ENCODE measurements at regions not wholly inside any gene's neighbourhood (a gene's known extent, or its start where the extent isn't known, plus 50 kb on each side); places are given as distances from the start of the nearest gene placed in this dataset.
"Not testable (repeated sequence)": the region's sequence is repeated elsewhere in the genome, so short reads cannot be mapped to it uniquely, and the experiment has no call there.

- Mint-ChIP-seq H3K4me3 (no peak overlapping the region), H3K36me3 (no peaks in the 10 kb centered on the region), H3K4me1 (no peaks in the 10 kb centered on the region), H3K27ac (no peak overlapping the region), H3K9me3 (no peaks in the 10 kb centered on the region), H3K27me3 (no peaks in the 10 kb centered on the region)
- DNase-seq (ENCODE audit: low spot score in 2 of 2) (no peak), ATAC-seq (ENCODE audit: low read depth) (no peak)
These were observed 605.2 kb upstream of the LRRTM4 start for GRCh38 chr2:78127424-78127823.

- ATAC-seq (ENCODE audit: low read depth): no peak
- no peak overlapping the region for H3K4me3 Mint-ChIP-seq
- no peaks in the 10 kb centered on the region for H3K36me3 Mint-ChIP-seq
- peaks cover 2% of the 10 kb centered on the region for H3K9me3 Mint-ChIP-seq
- no peaks in the 10 kb centered on the region for H3K27me3 Mint-ChIP-seq
- no peaks in the 10 kb centered on the region for H3K4me1 Mint-ChIP-seq
- no peak overlapping the region for H3K27ac Mint-ChIP-seq
- DNase-seq (ENCODE audit: low spot score in 2 of 2): no peak
These were observed 610.5 kb upstream of the LRRTM4 start for GRCh38 chr2:78132391-78133370.

- H3K27me3 Mint-ChIP-seq: no peaks in the 10 kb centered on the region
- DNase-seq (ENCODE audit: low spot score in 2 of 2): no peak
- no peaks in the 10 kb centered on the region for H3K36me3 Mint-ChIP-seq
- no peaks in the 10 kb centered on the region for H3K4me1 Mint-ChIP-seq
- no peaks in the 10 kb centered on the region for H3K9me3 Mint-ChIP-seq
- no peak overlapping the region for H3K27ac Mint-ChIP-seq
- H3K4me3 Mint-ChIP-seq: no peak overlapping the region
- no peak for ATAC-seq (ENCODE audit: low read depth)
These were observed 623.3 kb upstream of the LRRTM4 start for GRCh38 chr2:78145395-78145996.

- no peak overlapping the region for H3K27ac Mint-ChIP-seq
- H3K36me3 Mint-ChIP-seq: no peaks in the 10 kb centered on the region
- ATAC-seq (ENCODE audit: low read depth) (no peak), DNase-seq (ENCODE audit: low spot score in 2 of 2) (no peak)
- no peaks in the 10 kb centered on the region for H3K9me3 Mint-ChIP-seq
- no peaks in the 10 kb centered on the region for H3K4me1 Mint-ChIP-seq
- H3K4me3 Mint-ChIP-seq: no peak overlapping the region
- H3K27me3 Mint-ChIP-seq: no peaks in the 10 kb centered on the region
These were observed 624.0 kb upstream of the LRRTM4 start for GRCh38 chr2:78145997-78146722.

- ATAC-seq (ENCODE audit: low read depth): no peak
- H3K4me1 Mint-ChIP-seq: no peaks in the 10 kb centered on the region
- DNase-seq (ENCODE audit: low spot score in 2 of 2): no peak
- H3K27ac Mint-ChIP-seq: no peak overlapping the region
- no peak overlapping the region for H3K4me3 Mint-ChIP-seq
- H3K9me3 Mint-ChIP-seq: no peaks in the 10 kb centered on the region
- H3K27me3 Mint-ChIP-seq: no peaks in the 10 kb centered on the region
- no peaks in the 10 kb centered on the region for H3K36me3 Mint-ChIP-seq
These were observed 625.3 kb upstream of the LRRTM4 start for GRCh38 chr2:78147466-78147865.

- Mint-ChIP-seq H3K4me1 (no peaks in the 10 kb centered on the region), H3K9me3 (peaks cover 4% of the 10 kb centered on the region), H3K27me3 (no peaks in the 10 kb centered on the region), H3K4me3 (no peak overlapping the region), H3K27ac (no peak overlapping the region), H3K36me3 (no peaks in the 10 kb centered on the region)
- ATAC-seq (ENCODE audit: low read depth): no peak
- no peak for DNase-seq (ENCODE audit: low spot score in 2 of 2)
These were observed 632.4 kb upstream of the LRRTM4 start for GRCh38 chr2:78154586-78154985.

GRCh38 chr2:78162202-78162601, 640.0 kb upstream of the LRRTM4 start:
- Mint-ChIP-seq H3K9me3 (peaks cover 9% of the 10 kb centered on the region), H3K27me3 (no peaks in the 10 kb centered on the region), H3K4me1 (no peaks in the 10 kb centered on the region), H3K4me3 (no peak overlapping the region), H3K27ac (no peak overlapping the region), H3K36me3 (no peaks in the 10 kb centered on the region)
- ATAC-seq (ENCODE audit: low read depth) (no peak), DNase-seq (ENCODE audit: low spot score in 2 of 2) (no peak)

- not testable (repeated sequence) for H3K27ac Mint-ChIP-seq; H3K27me3 Mint-ChIP-seq; H3K4me3 Mint-ChIP-seq; DNase-seq (ENCODE audit: low spot score in 2 of 2); ATAC-seq (ENCODE audit: low read depth); H3K9me3 Mint-ChIP-seq; H3K36me3 Mint-ChIP-seq; H3K4me1 Mint-ChIP-seq
These were observed 650.0 kb upstream of the LRRTM4 start for GRCh38 chr2:78172157-78172556.

GRCh38 chr2:78175645-78176044, 653.5 kb upstream of the LRRTM4 start:
- Mint-ChIP-seq H3K36me3 (no peaks in the 10 kb centered on the region), H3K4me3 (no peak overlapping the region), H3K4me1 (no peaks in the 10 kb centered on the region), H3K9me3 (no peaks in the 10 kb centered on the region), H3K27me3 (no peaks in the 10 kb centered on the region), H3K27ac (no peak overlapping the region)
- DNase-seq (ENCODE audit: low spot score in 2 of 2) (no peak), ATAC-seq (ENCODE audit: low read depth) (no peak)

GRCh38 chr2:78201064-78201575, 678.9 kb upstream of the LRRTM4 start:
- H3K9me3 Mint-ChIP-seq: peaks cover 4% of the 10 kb centered on the region
- H3K4me3 Mint-ChIP-seq: no peak overlapping the region
- H3K27me3 Mint-ChIP-seq: no peaks in the 10 kb centered on the region
- no peaks in the 10 kb centered on the region for H3K4me1 Mint-ChIP-seq
- no peak overlapping the region for H3K27ac Mint-ChIP-seq
- no peak for ATAC-seq (ENCODE audit: low read depth)
- H3K36me3 Mint-ChIP-seq: no peaks in the 10 kb centered on the region
- no peak for DNase-seq (ENCODE audit: low spot score in 2 of 2)

- Mint-ChIP-seq H3K4me1 (no peaks in the 10 kb centered on the region), H3K9me3 (peaks cover 4% of the 10 kb centered on the region), H3K27ac (no peak overlapping the region), H3K27me3 (no peaks in the 10 kb centered on the region), H3K36me3 (no peaks in the 10 kb centered on the region), H3K4me3 (no peak overlapping the region)
- DNase-seq (ENCODE audit: low spot score in 2 of 2) (no peak), ATAC-seq (ENCODE audit: low read depth) (no peak)
These were observed 680.2 kb upstream of the LRRTM4 start for GRCh38 chr2:78202366-78202765.

- Mint-ChIP-seq H3K36me3 (no peaks in the 10 kb centered on the region), H3K27ac (no peak overlapping the region), H3K4me1 (no peaks in the 10 kb centered on the region), H3K27me3 (no peaks in the 10 kb centered on the region), H3K9me3 (peaks cover 4% of the 10 kb centered on the region), H3K4me3 (no peak overlapping the region)
- DNase-seq (ENCODE audit: low spot score in 2 of 2) (no peak), ATAC-seq (ENCODE audit: low read depth) (no peak)
These were observed 681.0 kb upstream of the LRRTM4 start for GRCh38 chr2:78202986-78203670.

GRCh38 chr2:78218066-78218465, 695.9 kb upstream of the LRRTM4 start:
- no peak for DNase-seq (ENCODE audit: low spot score in 2 of 2)
- Mint-ChIP-seq H3K27ac (no peak overlapping the region), H3K4me1 (no peaks in the 10 kb centered on the region), H3K4me3 (no peak overlapping the region), H3K27me3 (no peaks in the 10 kb centered on the region), H3K9me3 (peaks cover 16% of the 10 kb centered on the region), H3K36me3 (no peaks in the 10 kb centered on the region)
- ATAC-seq (ENCODE audit: low read depth): no peak

Measured in memory B cell (primary cell).